Femur (tissue), 1 donor: ENCODE measurements at regions not wholly inside any gene's neighbourhood (a gene's known extent, or its start where the extent isn't known, plus 50 kb on each side); places are given as distances from the start of the nearest gene placed in this dataset.

Source experiments
- DNase-seq: peaks from one replicate; pipeline ENCODE4 v3.0.0-alpha.2; 2017

- no peak for DNase-seq
These were observed 175.9 kb downstream of the ZDHHC21 start for GRCh38 chr9:14517154-14517906.

- DNase-seq, result no peak
These were observed 176.6 kb downstream of the ZDHHC21 start for GRCh38 chr9:14516656-14517055.

GRCh38 chr9:14515571-14516198 is 177.5 kb downstream of the ZDHHC21 start:
- peak; percentile 82 for DNase-seq

- DNase-seq, result no peak
These were observed 178.2 kb downstream of the ZDHHC21 start for GRCh38 chr9:14515049-14515448.

GRCh38 chr9:14512942-14513341 is 180.3 kb downstream of the ZDHHC21 start:
- DNase-seq, result no peak

GRCh38 chr9:14511452-14511851 is 181.8 kb downstream of the ZDHHC21 start:
- no peak for DNase-seq

- DNase-seq, result no peak
These were observed 184.3 kb downstream of the ZDHHC21 start for GRCh38 chr9:14508884-14509283.

GRCh38 chr9:14501366-14501765 is 187.4 kb upstream of the NFIB start:
- DNase-seq, result no peak

GRCh38 chr9:14500705-14501104 is 186.8 kb upstream of the NFIB start:
- no peak for DNase-seq

- no peak for DNase-seq
These were observed 186.0 kb upstream of the NFIB start for GRCh38 chr9:14499976-14500375.

- DNase-seq, result no peak
These were observed 184.9 kb upstream of the NFIB start for GRCh38 chr9:14498824-14499223.

- no peak for DNase-seq
These were observed 183.5 kb upstream of the NFIB start for GRCh38 chr9:14497476-14497875.

GRCh38 chr9:14488421-14489190 is 174.7 kb upstream of the NFIB start:
- no peak for DNase-seq

GRCh38 chr9:14487547-14488185 is 173.7 kb upstream of the NFIB start:
- DNase-seq, result no peak

- no peak for DNase-seq
These were observed 171.4 kb upstream of the NFIB start for GRCh38 chr9:14485366-14485765.

GRCh38 chr9:14482856-14483255 is 168.9 kb upstream of the NFIB start:
- no peak for DNase-seq

GRCh38 chr9:14480526-14480925 is 166.6 kb upstream of the NFIB start:
- no peak for DNase-seq

GRCh38 chr9:14479163-14479560 is 165.2 kb upstream of the NFIB start:
- DNase-seq, result no peak

GRCh38 chr9:14478175-14479162 is 164.5 kb upstream of the NFIB start:
- DNase-seq, result no peak

GRCh38 chr9:14471041-14471440 is 157.1 kb upstream of the NFIB start:
- no peak for DNase-seq

GRCh38 chr9:14467675-14468374 is 153.9 kb upstream of the NFIB start:
- DNase-seq, result no peak
